Activated CD8-positive, alpha-beta T cell treated with anti-CD3 and anti-CD28 coated beads for 36 hours (primary cell): ENCODE measurements at regions not wholly inside any gene's neighbourhood (a gene's known extent, or its start where the extent isn't known, plus 50 kb on each side); places are given as distances from the start of the nearest gene placed in this dataset.

ENCODE experiments used
- ATAC-seq: fragments of 200-7000 bp; cut with Tn5 transposase; one replicate; pipeline ENCODE4 v1.10.0; 2021; ENCODE audit warnings: mild to moderate bottlenecking, moderate library complexity
- CTCF ChIA-PET: fragments of 350-600 bp; sonication (Branson Sonifier 250); formaldehyde crosslinking; loops from one replicate; lab custom pipeline; 2021; ENCODE audit warnings: antibody characterized with exemption; lab: Charles Lee
- POLR2A ChIA-PET: fragments of 350-600 bp; sonication (Branson Sonifier 250); formaldehyde crosslinking; loops from one replicate; lab custom pipeline; 2021; ENCODE audit warnings: antibody characterized with exemption; lab: Charles Lee
- DNase-seq: peaks from one replicate; pipeline ENCODE4 v3.0.0-alpha.2; 2020
- H3K27ac Mint-ChIP-seq: one replicate; pipeline ENCODE4 v1.8.0; 2021; ENCODE audit warnings: mild to moderate bottlenecking, mixed read lengths
- H3K27me3 Mint-ChIP-seq: one replicate; pipeline ENCODE4 v1.8.0; 2021; ENCODE audit warnings: mixed read lengths
- H3K36me3 Mint-ChIP-seq: one replicate; pipeline ENCODE4 v1.8.0; 2021; ENCODE audit warnings: low read depth, mixed read lengths
- H3K4me1 Mint-ChIP-seq: one replicate; pipeline ENCODE4 v1.8.0; 2021; ENCODE audit warnings: low read depth, mixed read lengths
- H3K4me3 Mint-ChIP-seq: one replicate; pipeline ENCODE4 v1.8.0; 2021; ENCODE audit warnings: mild to moderate bottlenecking, moderate library complexity, mixed read lengths
- H3K9me3 Mint-ChIP-seq: one replicate; pipeline ENCODE4 v1.8.0; 2021; ENCODE audit warnings: mixed read lengths
- CTCF ChIP-seq: fragments of 200-600 bp; IDR thresholded peaks from one replicate; pipeline ENCODE4 v1.8.0; 2022; ENCODE audit warnings: antibody characterized with exemption, mild to moderate bottlenecking
- intact Hi-C: fragments of 100-400 bp; cut with micrococcal nuclease; formaldehyde crosslinking; loops from one replicate; pipeline ENCODE4 v1.10.0; 2022

GRCh38 chr1:55546553-55546952 is 331.4 kb upstream of the USP24 start:
- H3K27ac Mint-ChIP-seq: no peak overlapping the region
- DNase-seq (no peak), ATAC-seq (no peak)
- H3K27me3 Mint-ChIP-seq: peaks cover 2% of the 10 kb centered on the region
- CTCF ChIA-PET: no interaction called here
- intact Hi-C loops: no loop called here
- no peaks in the 10 kb centered on the region for H3K9me3 Mint-ChIP-seq
- POLR2A ChIA-PET: no interaction called here
- no peak for TF ChIP-seq CTCF
- H3K4me1 Mint-ChIP-seq: no peaks in the 10 kb centered on the region
- no peaks in the 10 kb centered on the region for H3K36me3 Mint-ChIP-seq
- H3K4me3 Mint-ChIP-seq: no peak overlapping the region

GRCh38 chr1:55544826-55545225 is 329.7 kb upstream of the USP24 start:
- H3K4me1 Mint-ChIP-seq: no peaks in the 10 kb centered on the region
- CTCF ChIA-PET: no interaction called here

GRCh38 chr1:55542901-55543504 is 327.8 kb upstream of the USP24 start:
- DNase-seq: no peak
- TF ChIP-seq CTCF: no peak
- no peaks in the 10 kb centered on the region for H3K4me1 Mint-ChIP-seq
- H3K4me3 Mint-ChIP-seq: no peak overlapping the region
- no peak overlapping the region for H3K27ac Mint-ChIP-seq
- POLR2A ChIA-PET: no interaction called here
- no peaks in the 10 kb centered on the region for H3K9me3 Mint-ChIP-seq
- peaks cover under 1% of the 10 kb centered on the region for H3K27me3 Mint-ChIP-seq
- CTCF ChIA-PET: no interaction called here
- no peaks in the 10 kb centered on the region for H3K36me3 Mint-ChIP-seq
- intact Hi-C loops: no loop called here
- ATAC-seq: no peak

More at GRCh38 chr1:55544826-55545225, 329.7 kb upstream of the USP24 start:
- no peak overlapping the region for H3K4me3 Mint-ChIP-seq
- H3K9me3 Mint-ChIP-seq: no peaks in the 10 kb centered on the region
- intact Hi-C loops: no loop called here
- ATAC-seq (no peak), DNase-seq (no peak)
- POLR2A ChIA-PET: interaction anchor here (1.0 kb wide), 1 partner anchor 25 kb away, joined by 3 read pairs; no protein-coding TSS in a partner anchor
- H3K27me3 Mint-ChIP-seq: peaks cover 2% of the 10 kb centered on the region
- no peaks in the 10 kb centered on the region for H3K36me3 Mint-ChIP-seq
- H3K27ac Mint-ChIP-seq: no peak overlapping the region
- TF ChIP-seq CTCF: no peak

DNA sequence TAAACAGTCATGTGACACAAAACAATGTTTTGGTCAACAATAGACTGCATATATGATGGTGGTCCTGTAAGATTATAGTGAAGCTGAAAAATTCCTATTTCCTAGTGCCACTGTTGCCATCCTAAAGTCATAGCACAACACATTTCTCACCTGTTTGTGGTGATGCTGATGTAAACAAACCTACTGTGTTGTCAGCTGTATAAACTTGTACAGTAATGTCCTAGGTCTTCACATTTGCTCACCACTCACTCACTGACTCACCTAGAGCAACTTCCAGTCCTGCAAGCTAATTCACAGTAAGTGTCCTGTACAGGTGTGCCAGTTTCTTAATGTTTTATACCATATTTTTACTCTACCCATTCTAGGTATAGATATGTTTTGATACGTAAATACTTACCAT is 326.1 kb upstream of the USP24 start:
- no peak for TF ChIP-seq CTCF
- H3K36me3 Mint-ChIP-seq: no peaks in the 10 kb centered on the region
- H3K27me3 Mint-ChIP-seq: peaks cover 2% of the 10 kb centered on the region
- ATAC-seq (no peak), DNase-seq (no peak)
- ChIA-PET CTCF (no interaction called here), POLR2A (no interaction called here)
- no peak overlapping the region for H3K27ac Mint-ChIP-seq
- H3K4me3 Mint-ChIP-seq: no peak overlapping the region
- H3K4me1 Mint-ChIP-seq: no peaks in the 10 kb centered on the region
- intact Hi-C loops: no loop called here
- no peaks in the 10 kb centered on the region for H3K9me3 Mint-ChIP-seq

GRCh38 chr1:55539652-55540512 is 324.7 kb upstream of the USP24 start:
- ChIA-PET POLR2A (no interaction called here), CTCF (no interaction called here)
- DNase-seq (no peak), ATAC-seq (no peak)
- no peaks in the 10 kb centered on the region for H3K4me1 Mint-ChIP-seq
- no peak for TF ChIP-seq CTCF
- H3K36me3 Mint-ChIP-seq: no peaks in the 10 kb centered on the region
- H3K9me3 Mint-ChIP-seq: no peaks in the 10 kb centered on the region
- H3K4me3 Mint-ChIP-seq: no peak overlapping the region
- peaks cover 2% of the 10 kb centered on the region for H3K27me3 Mint-ChIP-seq
- H3K27ac Mint-ChIP-seq: no peak overlapping the region
- intact Hi-C loops: no loop called here
